Fibroblast of the conjunctiva (primary cell): ENCODE measurements at regions not wholly inside any gene's neighbourhood (a gene's known extent, or its start where the extent isn't known, plus 50 kb on each side); places are given as distances from the start of the nearest gene placed in this dataset.

Experiments
- DNase-seq: peaks from one replicate; pipeline ENCODE4 v3.0.0-alpha.2; 2010; ENCODE audit warnings: low read depth

GRCh38 chr4:67229148-67229547, 316.2 kb downstream of the CENPC start:
- DNase-seq: no peak

- no peak for DNase-seq
Observed at GRCh38 chr4:67220861-67221260, 324.4 kb downstream of the CENPC start.

GRCh38 chr4:67218883-67219282, 326.4 kb downstream of the CENPC start:
- no peak for DNase-seq

GRCh38 chr4:67207941-67208441, 337.3 kb downstream of the CENPC start:
- no peak for DNase-seq

GRCh38 chr4:67204441-67204840, 340.9 kb downstream of the CENPC start:
- no peak for DNase-seq

- DNase-seq: no peak
Observed at GRCh38 chr4:67201334-67201733, 344.0 kb downstream of the CENPC start.

GRCh38 chr4:67198727-67199126, 346.6 kb downstream of the CENPC start:
- no peak for DNase-seq

GRCh38 chr4:67167849-67168248, 377.5 kb downstream of the CENPC start:
- no peak for DNase-seq

- DNase-seq: no peak
Observed at GRCh38 chr4:67162690-67163089, 382.6 kb downstream of the CENPC start.

GRCh38 chr4:67161311-67161710, 384.0 kb downstream of the CENPC start:
- no peak for DNase-seq

- no peak for DNase-seq
Observed at GRCh38 chr4:67160394-67160793, 384.9 kb downstream of the CENPC start.

GRCh38 chr4:67158666-67159065, 386.6 kb downstream of the CENPC start:
- DNase-seq: no peak

GRCh38 chr4:67152976-67153375, 392.3 kb downstream of the CENPC start:
- no peak for DNase-seq

- DNase-seq: no peak
Observed at GRCh38 chr4:67151376-67152343, 393.6 kb downstream of the CENPC start.

GRCh38 chr4:67141586-67141985, 403.7 kb downstream of the CENPC start:
- DNase-seq: no peak

- DNase-seq: no peak
Observed at GRCh38 chr4:67134616-67135015, 410.7 kb downstream of the CENPC start.

- DNase-seq: no peak
Observed at GRCh38 chr4:67133162-67133561, 412.1 kb downstream of the CENPC start.

- DNase-seq: no peak
Observed at GRCh38 chr4:67131224-67131623, 414.1 kb downstream of the CENPC start.

GRCh38 chr4:67130411-67130810, 414.9 kb downstream of the CENPC start:
- no peak for DNase-seq

- no peak for DNase-seq
Observed at GRCh38 chr4:67126570-67126969, 418.7 kb downstream of the CENPC start.

- no peak for DNase-seq
Observed at GRCh38 chr4:67125636-67126514, 419.4 kb downstream of the CENPC start.

GRCh38 chr4:67124716-67125115, 420.6 kb downstream of the CENPC start:
- DNase-seq: no peak

- no peak for DNase-seq
Observed at GRCh38 chr4:67122029-67122428, 423.3 kb downstream of the CENPC start.
